BLaER1 (cell line): ENCODE measurements at regions not wholly inside any gene's neighbourhood (a gene's known extent, or its start where the extent isn't known, plus 50 kb on each side); places are given as distances from the start of the nearest gene placed in this dataset.

ENCODE experiments used
- H3K27ac ChIP-seq: shearing (Covaris generic); formaldehyde crosslinking; 2 replicates; pipeline ENCODE4 v1.8.1; 2022
- H3K27me3 ChIP-seq: shearing (Covaris generic); formaldehyde crosslinking; 2 replicates; pipeline ENCODE4 v1.8.1; 2022
- H3K36me3 ChIP-seq: shearing (Covaris generic); formaldehyde crosslinking; 2 replicates; pipeline ENCODE4 v1.8.1; 2022
- H3K4me1 ChIP-seq: shearing (Covaris generic); formaldehyde crosslinking; 2 replicates; pipeline ENCODE4 v1.8.1; 2022
- H3K4me2 ChIP-seq: shearing (Covaris generic); formaldehyde crosslinking; 2 replicates; pipeline ENCODE4 v1.8.1; 2022
- H3K4me3 ChIP-seq: shearing (Covaris generic); formaldehyde crosslinking; 2 replicates; pipeline ENCODE4 v1.8.1; 2022
- H3K9ac ChIP-seq: shearing (Covaris generic); formaldehyde crosslinking; 2 replicates; pipeline ENCODE4 v1.8.1; 2022
- H3K9me3 ChIP-seq: shearing (Covaris generic); formaldehyde crosslinking; 2 replicates; pipeline ENCODE4 v1.8.1; 2022
- H4K20me1 ChIP-seq: shearing (Covaris generic); formaldehyde crosslinking; 2 replicates; pipeline ENCODE4 v1.8.1; 2022
- Cebpa-rat ChIP-seq: shearing (Covaris generic); IDR thresholded peaks from 2 replicates; pipeline ENCODE4 v1.8.1; 2022

- no peaks in the 10 kb centered on the region for H4K20me1 ChIP-seq
- no peaks in the 10 kb centered on the region for H3K36me3 ChIP-seq
- H3K9ac ChIP-seq = no peak overlapping the region
- H3K4me1 ChIP-seq = peaks cover 17% of the 10 kb centered on the region
- H3K9me3 ChIP-seq = no peaks in the 10 kb centered on the region
- H3K27ac ChIP-seq = no peak overlapping the region
- H3K27me3 ChIP-seq = no peaks in the 10 kb centered on the region
- no peak overlapping the region for H3K4me3 ChIP-seq
- H3K4me2 ChIP-seq = no peak overlapping the region
- no peak for TF ChIP-seq Cebpa-rat
Observed at GRCh38 chr22:27507111-27507611, 294.4 kb downstream of the MN1 start.

GRCh38 chr22:27507935-27508526, 293.5 kb downstream of the MN1 start:
- H3K9ac ChIP-seq = no peak overlapping the region
- H4K20me1 ChIP-seq = no peaks in the 10 kb centered on the region
- H3K4me2 ChIP-seq = no peak overlapping the region
- H3K36me3 ChIP-seq = no peaks in the 10 kb centered on the region
- no peak overlapping the region for H3K27ac ChIP-seq
- H3K9me3 ChIP-seq = no peaks in the 10 kb centered on the region
- H3K4me3 ChIP-seq = no peak overlapping the region
- TF ChIP-seq Cebpa-rat = no peak
- no peaks in the 10 kb centered on the region for H3K27me3 ChIP-seq
- peaks cover 23% of the 10 kb centered on the region for H3K4me1 ChIP-seq

- Histone ChIP-seq H3K4me1 (peaks cover 23% of the 10 kb centered on the region), H3K27me3 (no peaks in the 10 kb centered on the region), H3K9me3 (no peaks in the 10 kb centered on the region), H3K9ac (no peak overlapping the region), H3K4me2 (peak overlapping the region; percentile 65), H4K20me1 (no peaks in the 10 kb centered on the region), H3K27ac (no peak overlapping the region), H3K4me3 (no peak overlapping the region), H3K36me3 (no peaks in the 10 kb centered on the region)
- TF ChIP-seq Cebpa-rat = no peak
Observed at GRCh38 chr22:27509132-27509920, 292.2 kb downstream of the MN1 start.

GRCh38 chr22:27510024-27510423, 291.5 kb downstream of the MN1 start:
- H3K9ac ChIP-seq = no peak overlapping the region
- H3K4me3 ChIP-seq = no peak overlapping the region
- H3K27me3 ChIP-seq = no peaks in the 10 kb centered on the region
- TF ChIP-seq Cebpa-rat = no peak
- H3K27ac ChIP-seq = no peak overlapping the region
- peak overlapping the region; percentile 65 for H3K4me2 ChIP-seq
- no peaks in the 10 kb centered on the region for H3K36me3 ChIP-seq
- peaks cover 23% of the 10 kb centered on the region for H3K4me1 ChIP-seq
- H3K9me3 ChIP-seq = no peaks in the 10 kb centered on the region
- no peaks in the 10 kb centered on the region for H4K20me1 ChIP-seq

- Histone ChIP-seq H3K27me3 (no peaks in the 10 kb centered on the region), H3K4me2 (peak overlapping the region; percentile 10; the same call in 1 of the 2 replicates), H3K9ac (no peak overlapping the region), H3K36me3 (no peaks in the 10 kb centered on the region), H3K9me3 (no peaks in the 10 kb centered on the region), H3K4me3 (no peak overlapping the region), H3K27ac (no peak overlapping the region), H3K4me1 (peaks cover 23% of the 10 kb centered on the region), H4K20me1 (no peaks in the 10 kb centered on the region)
- TF ChIP-seq Cebpa-rat = no peak
Observed at GRCh38 chr22:27512283-27512761, 289.2 kb downstream of the MN1 start.

GRCh38 chr22:27513021-27513420, 288.5 kb downstream of the MN1 start:
- no peak overlapping the region for H3K27ac ChIP-seq
- no peaks in the 10 kb centered on the region for H4K20me1 ChIP-seq
- H3K4me1 ChIP-seq = peaks cover 23% of the 10 kb centered on the region
- no peak overlapping the region for H3K4me2 ChIP-seq
- H3K9ac ChIP-seq = no peak overlapping the region
- TF ChIP-seq Cebpa-rat = no peak
- H3K27me3 ChIP-seq = no peaks in the 10 kb centered on the region
- no peaks in the 10 kb centered on the region for H3K9me3 ChIP-seq
- no peak overlapping the region for H3K4me3 ChIP-seq
- H3K36me3 ChIP-seq = no peaks in the 10 kb centered on the region

- no peak for TF ChIP-seq Cebpa-rat
- H3K27ac ChIP-seq = no peak overlapping the region
- H3K4me3 ChIP-seq = no peak overlapping the region
- no peaks in the 10 kb centered on the region for H3K27me3 ChIP-seq
- no peaks in the 10 kb centered on the region for H3K36me3 ChIP-seq
- H3K9ac ChIP-seq = no peak overlapping the region
- peaks cover 21% of the 10 kb centered on the region for H3K4me1 ChIP-seq
- H4K20me1 ChIP-seq = no peaks in the 10 kb centered on the region
- no peaks in the 10 kb centered on the region for H3K9me3 ChIP-seq
- H3K4me2 ChIP-seq = no peak overlapping the region
Observed at GRCh38 chr22:27514601-27515523, 286.7 kb downstream of the MN1 start.

GRCh38 chr22:27517361-27518155, 284.0 kb downstream of the MN1 start:
- Histone ChIP-seq H3K27me3 (no peaks in the 10 kb centered on the region), H3K9ac (no peak overlapping the region), H3K36me3 (no peaks in the 10 kb centered on the region), H3K4me3 (no peak overlapping the region), H4K20me1 (no peaks in the 10 kb centered on the region), H3K9me3 (no peaks in the 10 kb centered on the region), H3K4me2 (no peak overlapping the region), H3K4me1 (peaks cover 14% of the 10 kb centered on the region), H3K27ac (no peak overlapping the region)
- no peak for TF ChIP-seq Cebpa-rat
